Sigmoid colon (tissue), 6 donors: ENCODE measurements at regions not wholly inside any gene's neighbourhood (a gene's known extent, or its start where the extent isn't known, plus 50 kb on each side); places are given as distances from the start of the nearest gene placed in this dataset.

Experiments
- DNase-seq: peaks from one replicate; pipeline ENCODE4 v3.0.0-alpha.2; 2019
- H3K27ac ChIP-seq, 4 donors: fragments of 200-600 bp; sonication (generic); one replicate each; pipeline ENCODE4 v1.5.1; 2016 to 2019; ENCODE audit warnings: mild to moderate bottlenecking in 1 of 4
- H3K27me3 ChIP-seq, 3 donors: fragments of 200-600 bp; sonication (generic); one replicate each; pipeline ENCODE4 v1.5.1; 2019; ENCODE audit warnings: mild to moderate bottlenecking in 1 of 3
- H3K36me3 ChIP-seq, 4 donors: fragments of 200-600 bp; sonication (generic); one replicate each; pipeline ENCODE4 v1.5.1; 2016 to 2019
- H3K4me1 ChIP-seq, 4 donors: fragments of 200-600 bp; sonication (generic); one replicate each; pipeline ENCODE4 v1.5.1; 2017 to 2019
- H3K4me3 ChIP-seq, 4 donors: fragments of 200-600 bp; sonication (generic); one replicate each; pipeline ENCODE4 v1.5.1; 2017 to 2019; ENCODE audit warnings: mild to moderate bottlenecking in 2 of 4, moderate library complexity in 1 of 4
- H3K9me3 ChIP-seq, 4 donors: fragments of 200-600 bp in 3 of 4; sonication (generic) in 3 of 4; one replicate each; pipeline versions ENCODE4 v1.5.1 to v1.6.1; 2013 to 2019
- CTCF ChIP-seq, 4 experiments: fragments of 450-650 bp in 3 of 4; fragments of 200-600 bp in 1 of 4; IDR thresholded peaks; one replicate each; pipeline ENCODE4 v1.5.1; 2016 to 2019; ENCODE audit warnings: antibody characterized with exemption in 4 of 4, mild to moderate bottlenecking in 3 of 4, moderate library complexity in 2 of 4
- EP300 ChIP-seq, 4 donors: sonication (generic); formaldehyde crosslinking; IDR thresholded peaks; one replicate each; pipeline ENCODE4 v1.6.1; 2017; ENCODE audit warnings: antibody characterized with exemption in 4 of 4
- POLR2A ChIP-seq, 2 donors: fragments of 450-650 bp; IDR thresholded peaks; one replicate each; pipeline ENCODE4 v1.6.1; 2016; ENCODE audit warnings: antibody characterized with exemption in 2 of 2, mild to moderate bottlenecking in 2 of 2, moderate library complexity in 2 of 2
- POLR2AphosphoS5 ChIP-seq, 4 donors: sonication (generic); formaldehyde crosslinking; IDR thresholded peaks; one replicate each; pipeline ENCODE4 v1.6.1; 2017; ENCODE audit warnings: antibody characterized with exemption in 4 of 4
- WGBS, 2 donors: extraction: QIAGEN DNeasy Blood & Tissue Kit; methylation state at CpG; one replicate each; pipeline ENCODE4 v1.1.7; 2013; 5-methylcytosine and 5-hydroxymethylcytosine counted together
- intact Hi-C: fragments of 100-400 bp; cut with DNase I; formaldehyde crosslinking; loops from one replicate; pipeline ENCODE4 v1.15.1; 2023
- donor health status: healthy with polysubstance abuse.
- donor health status: healthy.

GRCh38 chr3:20904671-20905070, 718.7 kb upstream of the SGO1 start:
- Histone ChIP-seq H3K36me3 (no peaks in the 10 kb centered on the region), H3K4me1 (no peaks in the 10 kb centered on the region), H3K27me3 (no peaks in the 10 kb centered on the region), H3K27ac (no peak overlapping the region), H3K9me3 (peaks cover 0 to 3% (median 0%) of the 10 kb centered on the region in 4 donors), H3K4me3 (no peak overlapping the region)
- no peak for TF ChIP-seq EP300 (IDR thresholded peaks at IDR 0.05)
- no peak for TF ChIP-seq POLR2A (IDR thresholded peaks at IDR 0.05)
- TF ChIP-seq POLR2AphosphoS5 (IDR thresholded peaks at IDR 0.05), result no peak
- no peak for TF ChIP-seq CTCF (IDR thresholded peaks at IDR 0.05)
- DNase-seq, result no peak
- WGBS, 2 donors, result 51 to 56% methylated on average over 3 of the region's 3 CpGs
- intact Hi-C loops, result no loop called here

GRCh38 chr3:20898962-20899361, 713.0 kb upstream of the SGO1 start:
- no peaks in the 10 kb centered on the region for H3K4me1 ChIP-seq
- WGBS, 2 donors, result 77 to 85% methylated on average over 2 of the region's 2 CpGs
- no peak for DNase-seq
- intact Hi-C loops, result no loop called here
- no peak overlapping the region for H3K4me3 ChIP-seq
- H3K36me3 ChIP-seq, result no peaks in the 10 kb centered on the region
- peaks cover 0 to 6% (median under 1%) of the 10 kb centered on the region in 4 donors for H3K9me3 ChIP-seq
- H3K27me3 ChIP-seq, result no peaks in the 10 kb centered on the region
- H3K27ac ChIP-seq, result no peak overlapping the region
- TF ChIP-seq EP300 (IDR thresholded peaks at IDR 0.05), result no peak
- no peak for TF ChIP-seq POLR2A (IDR thresholded peaks at IDR 0.05)
- no peak for TF ChIP-seq CTCF (IDR thresholded peaks at IDR 0.05)
- no peak for TF ChIP-seq POLR2AphosphoS5 (IDR thresholded peaks at IDR 0.05)

- Histone ChIP-seq H3K36me3 (no peaks in the 10 kb centered on the region), H3K27ac (no peak overlapping the region), H3K4me1 (no peaks in the 10 kb centered on the region), H3K9me3 (peaks cover 0 to 3% (median under 1%) of the 10 kb centered on the region in 4 donors), H3K27me3 (no peaks in the 10 kb centered on the region), H3K4me3 (no peak overlapping the region)
- intact Hi-C loops, result no loop called here
- TF ChIP-seq EP300 (IDR thresholded peaks at IDR 0.05), result no peak
- DNase-seq, result no peak
- WGBS, 2 donors, result 75 to 77% methylated on average over 2 of the region's 2 CpGs
Measured at GRCh38 chr3:20890111-20890519, 704.1 kb upstream of the SGO1 start.

GRCh38 chr3:20878691-20879090, 692.7 kb upstream of the SGO1 start:
- intact Hi-C loops, result no loop called here
- no peak for TF ChIP-seq POLR2AphosphoS5 (IDR thresholded peaks at IDR 0.05)
- H3K36me3 ChIP-seq, result no peaks in the 10 kb centered on the region
- H3K27ac ChIP-seq, result no peak overlapping the region
- WGBS, 2 donors, result 88 to 93% methylated on average over 2 of the region's 2 CpGs
- H3K27me3 ChIP-seq, result no peaks in the 10 kb centered on the region
- no peak overlapping the region for H3K4me3 ChIP-seq
- DNase-seq, result no peak
- H3K4me1 ChIP-seq, result no peaks in the 10 kb centered on the region
- peaks cover 0 to 4% (median 0%) of the 10 kb centered on the region in 4 donors for H3K9me3 ChIP-seq

GRCh38 chr3:20873235-20873634, 687.2 kb upstream of the SGO1 start:
- H3K27me3 ChIP-seq, result no peaks in the 10 kb centered on the region
- no peak overlapping the region for H3K27ac ChIP-seq
- DNase-seq, result no peak
- H3K36me3 ChIP-seq, result no peaks in the 10 kb centered on the region
- TF ChIP-seq POLR2A (IDR thresholded peaks at IDR 0.05), result no peak
- no peak for TF ChIP-seq POLR2AphosphoS5 (IDR thresholded peaks at IDR 0.05)
- TF ChIP-seq CTCF (IDR thresholded peaks at IDR 0.05), result no peak
- no peak for TF ChIP-seq EP300 (IDR thresholded peaks at IDR 0.05)
- intact Hi-C loops, result no loop called here
- H3K4me3 ChIP-seq, result no peak overlapping the region
- 63 to 87% methylated on average over 3 of the region's 3 CpGs for WGBS, 2 donors
- H3K9me3 ChIP-seq, result peaks cover 0 to 4% (median 2%) of the 10 kb centered on the region in 4 donors
- H3K4me1 ChIP-seq, result no peaks in the 10 kb centered on the region
